NT2/D1 (cell line): ENCODE measurements at regions not wholly inside any gene's neighbourhood (a gene's known extent, or its start where the extent isn't known, plus 50 kb on each side); places are given as distances from the start of the nearest gene placed in this dataset.

ENCODE experiments used
- SUZ12 ChIP-seq: IDR thresholded peaks from 2 replicates; pipeline ENCODE4 v1.6.1; 2011; ENCODE audit not compliant: insufficient read length, insufficient read depth; ENCODE audit errors: extremely low read depth
- YY1 ChIP-seq: IDR thresholded peaks from 2 replicates; pipeline ENCODE4 v1.6.1; 2011; ENCODE audit not compliant: insufficient read length, insufficient read depth
- ZNF274 ChIP-seq: IDR thresholded peaks from 2 replicates; pipeline ENCODE4 v1.6.1; 2011; ENCODE audit warnings: mild to moderate bottlenecking, low read depth, low read length

DNA sequence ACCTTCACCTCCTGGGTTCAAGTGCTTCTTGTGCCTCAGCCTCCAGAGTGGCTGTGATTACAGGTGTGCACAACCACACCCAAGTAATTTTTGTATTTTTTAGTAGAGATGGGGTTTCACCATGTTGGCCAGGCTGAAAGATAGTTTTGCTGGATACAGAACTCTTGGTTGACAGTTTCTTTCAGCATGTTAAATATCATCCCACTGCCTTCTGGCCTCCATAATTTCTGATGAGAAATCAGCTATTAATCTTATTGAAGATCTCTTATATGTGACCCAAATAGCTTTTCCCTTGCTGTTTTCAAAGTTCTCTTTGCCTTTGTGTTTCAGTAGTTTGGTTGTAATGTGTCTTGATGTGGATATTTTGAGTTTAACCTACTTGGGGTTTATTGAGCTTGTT lies 50.3 kb upstream of the BRD7 start:
- TF ChIP-seq YY1 (no peak), SUZ12 (no peak), ZNF274 (no peak)
